H9 (cell line): ENCODE measurements at regions not wholly inside any gene's neighbourhood (a gene's known extent, or its start where the extent isn't known, plus 50 kb on each side); places are given as distances from the start of the nearest gene placed in this dataset.

Source experiments
- DNase-seq: peaks from one replicate; pipeline ENCODE4 v3.0.0-alpha.2; 2017
- H2AFZ ChIP-seq: one replicate; pipeline ENCODE4 v1.6.1; 2013; ENCODE audit warnings: mild to moderate bottlenecking, low read length, control low read depth, moderate library complexity
- H2AK5ac ChIP-seq: 2 replicates; pipeline ENCODE4 v1.6.1; 2013; ENCODE audit warnings: low read length, control low read depth, mixed read lengths; ENCODE audit not compliant: insufficient read length
- H2BK120ac ChIP-seq: one replicate; pipeline ENCODE4 v1.6.1; 2013; ENCODE audit warnings: low read depth, mild to moderate bottlenecking, low read length, control low read depth, inconsistent platforms; ENCODE audit not compliant: poor library complexity, severe bottlenecking
- H2BK12ac ChIP-seq: 2 replicates; pipeline ENCODE4 v1.6.1; 2013; ENCODE audit warnings: low read length, control low read depth, mixed read lengths, low read depth; ENCODE audit not compliant: insufficient read length
- H2BK15ac ChIP-seq: 2 replicates; pipeline ENCODE4 v1.6.1; 2013; ENCODE audit warnings: low read depth, low read length, control low read depth
- H2BK20ac ChIP-seq: one replicate; pipeline ENCODE4 v1.6.1; 2013; ENCODE audit warnings: low read depth, mild to moderate bottlenecking, low read length, control low read depth, inconsistent platforms; ENCODE audit not compliant: poor library complexity, severe bottlenecking
- H2BK5ac ChIP-seq: 2 replicates; pipeline ENCODE4 v1.6.1; 2013; ENCODE audit warnings: low read length, control low read depth, mixed read lengths; ENCODE audit not compliant: insufficient read length
- H3K14ac ChIP-seq: 2 replicates; pipeline ENCODE4 v1.6.1; 2013; ENCODE audit warnings: low read length, control low read depth; ENCODE audit not compliant: insufficient read depth
- H3K18ac ChIP-seq: 2 replicates; pipeline ENCODE4 v1.6.1; 2013; ENCODE audit warnings: low read depth, mild to moderate bottlenecking, mixed read lengths, low read length, control low read depth; ENCODE audit not compliant: insufficient read length
- H3K23ac ChIP-seq: 2 replicates; pipeline ENCODE4 v1.6.1; 2013; ENCODE audit warnings: low read length, control low read depth, mixed read lengths, low read depth; ENCODE audit not compliant: insufficient read length
- H3K23me2 ChIP-seq: 2 replicates; pipeline ENCODE4 v1.6.1; 2013; ENCODE audit warnings: low read depth, mild to moderate bottlenecking, mixed read lengths, low read length, control low read depth; ENCODE audit not compliant: insufficient read length, poor library complexity, severe bottlenecking
- H3K27ac ChIP-seq: 2 replicates; pipeline ENCODE4 v1.5.1; 2013; ENCODE audit warnings: low read length, control low read depth, mixed read lengths, low read depth; ENCODE audit not compliant: insufficient read length
- H3K27me3 ChIP-seq: 2 replicates; pipeline ENCODE4 v1.6.1; 2013; ENCODE audit warnings: low read length, control low read depth, inconsistent platforms; ENCODE audit not compliant: insufficient read depth
- H3K4ac ChIP-seq: 2 replicates; pipeline ENCODE4 v1.6.1; 2013; ENCODE audit warnings: low read depth, mild to moderate bottlenecking, control low read depth, inconsistent platforms, low read length, moderate library complexity
- H3K4me1 ChIP-seq: 2 replicates; pipeline ENCODE4 v1.6.1; 2013; ENCODE audit warnings: low read length, control low read depth, inconsistent platforms; ENCODE audit not compliant: insufficient read depth
- H3K4me2 ChIP-seq: 2 replicates; pipeline ENCODE4 v1.6.1; 2013; ENCODE audit warnings: low read length, control low read depth, mixed read lengths; ENCODE audit not compliant: insufficient read length, insufficient read depth
- H3K56ac ChIP-seq: 2 replicates; pipeline ENCODE4 v1.6.1; 2013; ENCODE audit warnings: low read depth, mild to moderate bottlenecking, mixed read lengths, low read length, control low read depth; ENCODE audit not compliant: insufficient read length
- H3K79me1 ChIP-seq: 2 replicates; pipeline ENCODE4 v1.6.1; 2013; ENCODE audit warnings: low read depth, mild to moderate bottlenecking, moderate library complexity, low read length, control low read depth, inconsistent platforms; ENCODE audit not compliant: insufficient read depth, poor library complexity, severe bottlenecking
- H3K79me2 ChIP-seq: 2 replicates; pipeline ENCODE4 v1.6.1; 2013; ENCODE audit warnings: low read length, control low read depth, inconsistent platforms; ENCODE audit not compliant: insufficient read depth
- H3K9ac ChIP-seq: 2 replicates; pipeline ENCODE4 v1.6.1; 2013; ENCODE audit warnings: low read length, control low read depth, mixed read lengths; ENCODE audit not compliant: insufficient read length; ENCODE audit errors: extremely low read depth
- H3K9me3 ChIP-seq: one replicate; pipeline ENCODE4 v1.6.1; 2013; ENCODE audit warnings: low read depth, low read length, inconsistent platforms; ENCODE audit not compliant: control insufficient read depth
- H3T11ph ChIP-seq: one replicate; pipeline ENCODE4 v1.6.1; 2013; ENCODE audit warnings: mild to moderate bottlenecking, low read length, control low read depth, inconsistent platforms
- H4K20me1 ChIP-seq: one replicate; pipeline ENCODE4 v1.6.1; 2013; ENCODE audit not compliant: control insufficient read depth, insufficient read length, insufficient read depth
- H4K5ac ChIP-seq: 2 replicates; pipeline ENCODE4 v1.6.1; 2013; ENCODE audit warnings: low read depth, mild to moderate bottlenecking, mixed read lengths, low read length, control low read depth; ENCODE audit not compliant: insufficient read length
- H4K8ac ChIP-seq: replicated peaks from 2 replicates; pipeline ENCODE4 v1.6.1; 2013; ENCODE audit warnings: low read length, control low read depth, mixed read lengths, low read depth; ENCODE audit not compliant: insufficient read length
- H4K91ac ChIP-seq: 2 replicates; pipeline ENCODE4 v1.6.1; 2013; ENCODE audit warnings: low read depth, mild to moderate bottlenecking, moderate library complexity, mixed read lengths, low read length, control low read depth; ENCODE audit not compliant: insufficient read length
- H3K27ac Mint-ChIP-seq, 3 experiments: 2 replicates in 2 of 3; 3 replicates in 1 of 3; pipeline ENCODE4 v1.8.0; 2020 to 2021; ENCODE audit warnings: mixed read lengths in 3 of 3, mild to moderate bottlenecking in 1 of 3, moderate library complexity in 1 of 3
- H3K27me3 Mint-ChIP-seq: 2 replicates; pipeline ENCODE4 v1.8.0; 2021; ENCODE audit warnings: low read depth, mild to moderate bottlenecking, moderate library complexity, mixed read lengths
- H3K36me3 Mint-ChIP-seq, 3 experiments: 2 replicates in 2 of 3; 3 replicates in 1 of 3; pipeline ENCODE4 v1.8.0; 2020 to 2021; ENCODE audit warnings: low read depth in 3 of 3, mixed read lengths in 3 of 3; ENCODE audit not compliant: insufficient read depth in 1 of 3
- H3K4me1 Mint-ChIP-seq, 2 experiments: 2 replicates each; pipeline ENCODE4 v1.8.0; 2020; ENCODE audit warnings: mixed read lengths in 2 of 2
- H3K4me3 Mint-ChIP-seq, 2 experiments: 2 replicates in 1 of 2; 3 replicates in 1 of 2; pipeline ENCODE4 v1.8.0; 2020 to 2021; ENCODE audit warnings: mild to moderate bottlenecking in 2 of 2, mixed read lengths in 2 of 2, moderate library complexity in 1 of 2
- H3K9me3 Mint-ChIP-seq, 2 experiments: 2 replicates in 1 of 2; 3 replicates in 1 of 2; pipeline ENCODE4 v1.8.0; 2020; ENCODE audit warnings: mild to moderate bottlenecking in 2 of 2, mixed read lengths in 2 of 2, moderate library complexity in 1 of 2
- CTCF ChIP-seq: fragments of 200-600 bp; sonication (generic); conservative IDR thresholded peaks from 3 replicates; pipeline ENCODE4 v1.8.0; 2021; ENCODE audit warnings: antibody characterized with exemption, mild to moderate bottlenecking
- WGBS: extraction: QIAGEN DNeasy Blood & Tissue Kit; methylation state at CpG from one replicate; pipeline ENCODE4 v1.1.7; 2013; ENCODE audit warnings: missing lambda C conversion rate, low lambda C conversion rate, mixed read lengths; ENCODE audit not compliant: insufficient read length; ENCODE audit errors: extremely low coverage; 5-methylcytosine and 5-hydroxymethylcytosine counted together

- Histone ChIP-seq H3K23ac (no peak overlapping the region), H3K27me3 (no peaks in the 10 kb centered on the region), H3T11ph (no peak overlapping the region), H3K9ac (no peak overlapping the region), H3K79me2 (no peaks in the 10 kb centered on the region), H3K9me3 (no peaks in the 10 kb centered on the region), H4K5ac (no peak overlapping the region), H4K20me1 (no peaks in the 10 kb centered on the region), H4K8ac (no peak overlapping the region), H3K23me2 (no peaks in the 10 kb centered on the region), H2BK120ac (no peak overlapping the region), H3K4ac (no peak overlapping the region), H3K27ac (no peak overlapping the region), H3K4me2 (no peak overlapping the region), H3K56ac (no peak overlapping the region), H2AK5ac (no peak overlapping the region), H2BK12ac (no peak overlapping the region), H2BK15ac (no peak overlapping the region), H2AFZ (no peak overlapping the region), H3K14ac (no peak overlapping the region), H3K18ac (no peak overlapping the region), H4K91ac (no peak overlapping the region), H2BK20ac (no peak overlapping the region), H3K79me1 (no peaks in the 10 kb centered on the region), H2BK5ac (no peak overlapping the region), H3K4me1 (no peaks in the 10 kb centered on the region)
- Mint-ChIP-seq H3K9me3 (no peaks in the 10 kb centered on the region; a peak in 1 of 5 replicates), H3K4me1 (peaks cover 10 to 14% of the 10 kb centered on the region in 2 experiments), H3K4me3 (no peak overlapping the region), H3K27ac (no peak overlapping the region; a peak in 1 of 7 replicates), H3K36me3 (no peaks in the 10 kb centered on the region), H3K27me3 (no peaks in the 10 kb centered on the region)
- no peak for TF ChIP-seq CTCF
- DNase-seq: no peak
- WGBS: no CpG with 5 or more reads among the region's 5 CpGs
Measured at GRCh38 chr1:87821335-87821697, 492.6 kb downstream of the LMO4 start.
